ENCODE measurements at regions not wholly inside any gene's neighbourhood (a gene's known extent, or its start where the extent isn't known, plus 50 kb on each side); places are given as distances from the start of the nearest gene placed in this dataset.

DNA sequence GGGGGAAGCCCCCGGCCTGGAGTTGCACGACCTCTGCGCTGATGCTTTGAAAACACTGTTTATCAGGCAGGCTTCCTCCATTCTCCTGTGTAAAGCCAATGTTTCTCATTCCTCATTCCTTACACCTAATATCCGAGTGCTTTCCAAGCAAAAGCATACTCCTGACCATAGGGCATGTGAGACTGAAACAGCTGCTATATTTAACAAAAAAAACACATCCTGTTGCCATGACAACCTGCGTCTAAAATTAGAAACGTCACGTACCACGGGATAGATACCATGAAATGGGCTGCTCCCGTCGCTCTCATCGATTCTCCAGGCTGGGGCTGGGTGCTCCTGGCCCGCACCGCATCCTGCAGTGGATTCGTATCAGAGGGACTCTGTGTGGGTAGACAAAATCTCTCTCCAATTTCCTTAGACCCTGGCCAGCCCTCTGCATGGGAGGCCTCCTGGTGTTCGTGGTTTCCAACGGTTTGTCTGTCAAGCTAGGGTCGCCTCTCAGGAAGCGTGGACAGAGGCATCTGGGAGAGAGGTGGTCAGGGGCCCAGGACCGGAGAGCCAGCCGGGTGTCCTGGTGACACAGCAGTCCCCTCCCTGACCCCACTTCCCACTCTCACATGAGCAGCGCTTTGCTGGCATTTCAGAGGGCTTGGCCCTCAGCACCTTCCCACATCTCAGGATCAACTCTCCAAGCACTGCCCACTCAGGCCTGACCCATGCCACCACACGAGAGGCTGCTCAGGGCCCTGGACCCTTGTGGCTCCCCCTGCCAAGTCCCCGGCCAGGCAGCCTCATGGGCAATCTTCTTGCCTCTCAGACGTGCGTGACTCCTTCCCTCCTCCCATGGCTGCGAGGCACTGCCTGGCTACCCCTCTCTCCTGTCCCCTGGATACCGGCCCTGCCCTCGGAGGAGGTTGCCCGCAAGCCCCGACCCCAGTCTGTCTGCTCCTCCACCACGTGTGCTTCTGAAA, 268.1 kb downstream of the NDUFA10 start:
- DNase-seq = no peak

DNA sequence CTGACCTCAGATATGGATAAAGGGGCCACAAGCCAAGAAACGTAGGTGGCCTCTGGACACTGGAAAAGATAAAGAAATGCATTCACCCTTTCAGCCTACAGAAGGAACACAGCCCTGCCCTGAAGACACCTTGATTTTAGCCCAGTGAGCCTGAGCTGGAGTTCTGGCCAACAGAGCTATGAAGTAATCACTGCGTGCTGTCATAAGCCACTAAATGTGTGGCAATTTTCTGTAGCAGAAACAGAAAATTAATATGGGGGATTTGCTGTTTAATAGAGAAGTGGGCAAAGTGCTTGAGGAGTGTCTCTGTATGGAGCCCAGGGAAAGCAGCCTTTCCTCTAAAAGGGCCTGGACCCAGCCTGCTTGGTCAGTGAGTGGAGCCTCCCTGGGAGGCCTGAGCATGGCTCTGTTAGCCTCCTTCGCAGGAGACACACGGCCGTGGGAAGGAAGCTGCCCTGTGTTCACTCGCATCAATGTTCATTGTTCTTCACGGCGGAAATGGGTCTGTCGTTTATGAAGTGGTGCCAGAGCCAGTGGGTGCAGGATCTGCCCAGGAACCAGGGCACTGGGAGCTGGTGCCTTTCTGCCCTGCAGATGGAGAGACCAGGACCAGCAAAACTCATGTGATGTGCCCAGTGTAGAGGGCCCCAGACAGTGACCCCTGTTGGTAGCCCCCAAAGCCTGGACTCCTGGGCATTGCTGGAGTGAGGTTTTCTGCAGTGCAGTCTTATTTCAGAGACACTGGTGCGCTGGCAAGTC, 268.9 kb downstream of the NDUFA10 start:
- DNase-seq = no peak

DNA sequence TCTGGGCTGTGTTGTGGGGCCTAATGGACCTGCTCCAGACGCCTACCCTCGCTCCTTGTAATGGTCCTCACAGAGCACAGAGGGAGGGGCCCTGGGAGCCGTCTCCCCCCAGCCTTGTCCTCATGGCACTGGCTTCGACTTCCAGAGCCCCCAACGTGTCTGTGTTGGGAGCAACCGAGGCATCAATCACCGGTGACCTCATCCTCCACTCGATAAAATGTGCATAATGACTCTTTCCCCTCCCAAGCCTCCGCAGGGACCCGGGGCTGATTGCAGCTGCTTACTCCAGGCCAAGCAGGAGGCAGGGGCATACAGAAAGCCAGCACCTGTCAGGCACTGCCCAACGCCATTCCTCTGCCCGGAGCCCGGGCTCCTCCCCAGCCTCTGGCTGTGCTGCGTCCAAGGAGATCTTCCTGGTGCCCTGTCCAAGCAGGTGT, 271.7 kb downstream of the NDUFA10 start:
- no peak for DNase-seq

DNA sequence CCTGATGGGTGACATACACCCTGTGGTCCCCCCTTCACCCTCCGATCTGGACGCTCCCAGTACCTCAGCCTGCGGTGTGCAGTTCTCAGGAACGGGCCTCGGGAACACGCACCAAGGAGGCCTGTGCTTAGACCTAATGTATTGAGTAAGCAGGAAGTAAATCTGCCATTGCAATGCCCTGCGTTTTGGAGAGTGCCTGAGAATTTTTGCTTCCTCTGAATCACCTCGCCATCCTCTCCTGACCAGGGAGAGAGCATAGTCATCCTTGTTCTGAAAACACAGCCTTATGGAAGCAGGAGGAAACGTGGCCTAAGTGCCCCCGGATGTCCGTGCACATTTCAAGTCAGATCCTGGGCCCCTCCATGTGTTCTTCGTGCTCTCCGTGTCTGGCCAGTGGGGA, 272.2 kb downstream of the NDUFA10 start:
- no peak for DNase-seq

DNA sequence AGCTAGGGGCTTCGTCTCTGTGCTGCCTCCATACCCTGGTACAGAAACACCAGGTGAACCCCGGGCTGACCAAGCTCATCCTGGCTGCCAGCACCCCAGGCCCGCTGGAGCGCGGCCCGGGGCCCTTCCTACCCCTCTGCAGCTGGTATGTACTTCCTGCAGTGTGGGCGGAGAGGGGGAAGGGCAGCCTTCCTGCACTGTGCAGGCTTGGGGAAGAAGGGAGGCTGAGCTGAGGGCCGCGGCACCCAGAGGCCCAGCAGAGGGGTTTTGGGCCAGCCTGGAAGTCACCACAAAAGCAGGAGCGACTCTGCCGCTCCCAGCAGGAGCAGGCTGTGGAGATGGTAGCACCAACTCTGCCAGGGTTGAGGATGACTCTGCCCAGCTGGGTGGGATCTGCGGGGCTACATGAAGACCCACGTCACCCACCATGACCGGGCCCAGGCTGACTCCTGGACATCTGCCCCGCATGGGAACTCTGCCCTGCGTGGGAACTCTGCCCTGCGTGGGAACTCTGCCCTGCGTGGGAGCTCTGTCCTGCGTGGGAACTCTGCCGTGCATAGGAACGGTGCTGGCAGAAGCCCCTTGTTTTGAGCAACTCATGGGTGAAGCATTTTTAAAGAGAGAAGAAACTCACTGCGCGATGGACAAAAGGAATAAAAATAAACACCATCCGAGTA, 273.3 kb downstream of the NDUFA10 start:
- DNase-seq = no peak

DNA sequence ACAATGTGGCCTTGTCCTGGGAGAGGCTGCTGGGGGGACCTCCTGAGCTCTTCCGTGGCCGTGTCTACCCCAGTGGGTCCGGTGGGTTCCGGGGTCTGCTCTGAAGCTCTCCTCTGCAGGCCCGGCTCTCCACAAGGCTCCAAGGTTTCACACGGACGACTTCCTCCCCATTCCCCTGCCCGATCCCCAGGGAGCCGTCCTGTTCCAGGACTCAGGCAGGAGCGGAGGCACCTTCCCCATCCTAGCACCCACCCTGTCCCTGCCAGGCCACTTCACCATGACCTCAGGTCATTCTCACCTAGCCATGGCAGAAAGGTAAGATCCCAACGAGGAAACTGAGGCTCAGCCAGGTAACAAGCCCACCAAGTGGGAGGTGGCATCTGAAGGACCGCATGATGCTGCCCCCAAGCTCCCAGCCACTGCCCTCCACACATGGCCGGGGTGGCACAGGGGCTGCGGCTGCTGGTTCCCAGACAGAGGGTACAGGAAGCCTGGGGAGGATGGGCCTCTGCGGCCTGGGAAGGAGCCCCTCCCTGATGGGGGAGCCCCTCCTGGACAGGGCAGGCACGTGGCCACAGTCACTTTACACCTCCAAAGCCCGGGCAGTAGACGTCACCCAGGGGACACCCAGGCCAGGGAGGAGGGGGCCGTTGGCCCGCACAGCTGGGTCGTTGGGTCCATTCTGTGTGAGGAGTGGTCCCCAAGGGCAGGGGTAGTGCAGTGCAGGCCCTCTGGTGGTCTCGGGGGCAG, 274.0 kb downstream of the NDUFA10 start:
- no peak for DNase-seq

DNA sequence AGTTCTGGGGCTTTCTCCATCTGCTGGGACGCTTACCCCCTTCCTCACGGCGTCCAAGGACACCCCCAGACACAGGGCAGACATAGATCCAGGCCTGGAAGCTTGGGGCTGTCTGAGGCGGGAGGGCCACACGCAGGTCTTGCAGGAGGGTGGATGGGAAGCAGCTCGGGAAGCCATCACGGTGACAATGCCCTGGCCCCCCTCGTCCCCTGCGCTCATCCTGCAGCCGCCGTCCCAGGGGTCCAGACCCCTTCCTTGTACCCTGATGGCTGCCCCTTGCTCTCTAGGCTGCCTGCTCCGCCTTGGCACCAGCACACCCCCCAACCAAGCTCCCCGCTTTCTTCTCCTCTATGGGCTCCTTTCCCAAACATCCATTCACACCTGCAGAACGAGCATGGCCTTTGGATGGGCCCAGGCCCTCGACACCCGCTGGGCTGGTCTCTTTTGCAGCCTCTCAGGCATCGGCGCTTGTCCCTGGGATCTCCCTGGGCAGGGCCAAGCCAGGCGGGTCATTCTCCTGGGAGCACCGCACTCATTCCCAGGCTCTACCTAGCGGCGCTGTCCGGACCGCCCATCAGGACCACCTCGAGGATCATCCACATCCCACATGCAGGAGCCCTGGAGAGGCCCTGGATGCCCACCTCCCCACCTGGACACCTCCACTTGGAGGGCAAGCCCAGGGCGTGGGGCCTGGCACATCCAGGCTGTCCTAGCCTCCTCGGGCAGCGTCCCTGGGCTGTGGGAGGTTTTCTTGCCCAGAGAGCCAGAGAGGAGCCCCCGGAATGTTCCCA, 274.9 kb downstream of the NDUFA10 start:
- DNase-seq = no peak

DNA sequence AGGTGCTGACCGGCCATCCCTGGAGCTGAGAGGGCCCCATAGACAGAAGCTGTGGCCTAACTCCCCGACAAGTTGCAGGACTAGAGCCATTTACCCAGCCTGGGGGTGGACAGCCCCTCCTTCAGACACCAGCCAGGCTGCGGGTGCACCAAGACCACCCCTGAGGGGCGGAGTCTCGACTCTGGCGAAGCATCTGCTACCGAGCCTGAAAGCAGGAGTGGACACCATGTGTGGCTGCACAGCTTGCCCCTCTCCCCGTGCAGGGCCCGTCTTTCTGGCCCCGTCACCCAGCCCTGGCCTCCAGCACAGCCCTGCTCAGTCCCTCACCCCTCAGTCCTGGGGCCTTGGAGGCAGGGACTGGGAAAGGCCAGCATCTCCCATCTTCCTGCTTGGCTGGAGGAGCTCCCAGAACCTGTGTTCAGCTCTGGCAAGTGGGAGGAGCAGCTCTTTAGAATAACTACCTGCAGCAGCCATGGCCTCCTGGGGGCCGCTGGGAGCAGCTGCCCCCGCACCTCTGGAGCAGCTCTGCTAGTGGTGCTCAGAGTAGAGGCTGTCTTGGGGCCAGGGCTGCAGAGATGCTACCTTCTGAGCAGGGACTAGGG, 275.8 kb downstream of the NDUFA10 start:
- DNase-seq = no peak

DNA sequence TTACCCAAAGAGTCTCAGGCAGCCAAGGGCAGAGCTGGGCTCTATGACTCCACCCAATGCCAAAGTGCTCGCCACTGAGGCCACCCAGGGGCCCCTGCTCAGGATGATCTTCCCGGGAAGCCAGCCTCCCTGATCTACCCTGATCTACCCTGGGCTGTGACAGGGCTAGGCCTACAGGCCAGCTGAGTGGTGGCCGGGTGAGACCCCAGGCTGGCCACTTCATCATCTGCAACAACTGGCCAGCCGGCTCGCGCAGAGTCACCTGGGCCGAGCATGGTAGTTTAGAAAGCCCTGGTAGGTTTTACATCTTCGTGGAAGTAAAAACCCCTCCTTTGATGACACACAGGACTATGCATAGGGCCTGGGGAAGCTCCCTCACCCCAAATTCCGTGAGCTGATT, 276.3 kb downstream of the NDUFA10 start:
- no peak for DNase-seq

DNA sequence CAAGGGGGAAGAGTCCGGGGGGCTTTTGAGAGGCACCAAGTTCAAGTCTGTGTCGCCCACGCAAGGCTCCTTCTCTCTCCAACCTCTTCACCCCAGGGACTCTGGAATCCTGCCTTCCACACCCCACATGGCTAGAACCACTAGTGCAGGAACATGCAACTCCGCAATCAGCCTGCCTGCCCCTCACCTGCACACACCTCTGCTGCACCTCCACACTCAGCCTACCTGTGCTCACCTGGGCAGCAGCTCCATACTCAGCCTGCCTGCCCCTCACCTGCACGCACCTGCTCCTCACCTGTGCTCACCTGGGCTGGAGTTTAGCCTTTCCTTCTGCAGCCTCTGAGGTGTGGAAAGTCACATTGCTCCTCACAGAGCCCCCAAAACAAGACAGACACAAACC, 277.4 kb downstream of the NDUFA10 start:
- DNase-seq = no peak

DNA sequence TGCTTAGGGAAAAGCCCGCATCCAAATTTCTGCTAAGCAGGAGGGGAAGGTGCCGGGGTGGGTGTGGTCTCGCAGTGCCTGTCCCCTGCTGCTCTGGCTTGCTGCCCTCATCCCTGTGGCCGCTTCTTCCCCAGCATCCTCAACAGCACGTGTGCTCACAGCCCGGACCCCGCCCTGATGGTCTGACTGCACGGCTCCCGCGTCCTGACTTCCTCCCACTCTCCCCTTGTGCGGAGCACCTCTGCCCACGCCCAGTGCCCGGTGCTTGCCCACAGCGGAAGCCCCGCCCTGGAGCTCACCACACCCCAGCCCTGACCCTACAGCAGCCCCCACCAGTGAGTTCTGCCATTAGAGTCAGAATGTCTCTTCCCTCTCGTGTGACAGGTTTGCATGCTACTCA, 277.9 kb downstream of the NDUFA10 start:
- no peak for DNase-seq

DNA sequence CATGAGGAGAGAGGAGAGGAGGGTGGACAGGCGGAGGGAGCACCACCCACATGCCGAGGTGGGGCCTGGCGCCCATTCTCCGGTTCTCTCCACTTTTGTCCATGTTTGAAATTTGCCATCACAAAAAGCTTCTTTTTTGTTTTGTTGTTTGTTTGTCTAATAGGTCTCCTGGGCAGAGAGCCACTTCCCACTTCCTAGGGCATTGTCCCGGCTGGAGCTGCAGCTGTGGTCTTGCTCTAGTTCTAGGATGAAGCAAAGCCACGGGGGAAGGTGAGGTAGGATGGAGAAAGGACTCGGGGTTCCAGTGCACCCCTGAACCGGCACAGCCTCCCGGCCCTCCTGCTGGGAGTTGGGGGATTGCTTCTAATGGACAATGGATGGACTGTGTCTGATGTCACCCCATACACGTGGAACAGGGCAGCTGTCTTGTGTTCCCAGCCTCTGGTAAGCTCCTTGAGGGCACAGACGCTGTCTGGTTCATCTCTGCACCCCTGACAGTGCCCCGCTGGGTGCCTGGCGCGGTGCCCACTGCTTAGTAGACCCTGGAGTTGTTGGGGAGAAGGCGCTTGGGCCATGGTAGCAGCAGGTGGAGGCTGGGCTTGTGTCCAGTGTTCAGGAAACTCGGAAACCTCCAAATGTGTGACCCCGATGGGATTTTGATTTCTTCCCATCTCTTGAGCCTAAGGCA, 278.4 kb downstream of the NDUFA10 start:
- no peak for DNase-seq

DNA sequence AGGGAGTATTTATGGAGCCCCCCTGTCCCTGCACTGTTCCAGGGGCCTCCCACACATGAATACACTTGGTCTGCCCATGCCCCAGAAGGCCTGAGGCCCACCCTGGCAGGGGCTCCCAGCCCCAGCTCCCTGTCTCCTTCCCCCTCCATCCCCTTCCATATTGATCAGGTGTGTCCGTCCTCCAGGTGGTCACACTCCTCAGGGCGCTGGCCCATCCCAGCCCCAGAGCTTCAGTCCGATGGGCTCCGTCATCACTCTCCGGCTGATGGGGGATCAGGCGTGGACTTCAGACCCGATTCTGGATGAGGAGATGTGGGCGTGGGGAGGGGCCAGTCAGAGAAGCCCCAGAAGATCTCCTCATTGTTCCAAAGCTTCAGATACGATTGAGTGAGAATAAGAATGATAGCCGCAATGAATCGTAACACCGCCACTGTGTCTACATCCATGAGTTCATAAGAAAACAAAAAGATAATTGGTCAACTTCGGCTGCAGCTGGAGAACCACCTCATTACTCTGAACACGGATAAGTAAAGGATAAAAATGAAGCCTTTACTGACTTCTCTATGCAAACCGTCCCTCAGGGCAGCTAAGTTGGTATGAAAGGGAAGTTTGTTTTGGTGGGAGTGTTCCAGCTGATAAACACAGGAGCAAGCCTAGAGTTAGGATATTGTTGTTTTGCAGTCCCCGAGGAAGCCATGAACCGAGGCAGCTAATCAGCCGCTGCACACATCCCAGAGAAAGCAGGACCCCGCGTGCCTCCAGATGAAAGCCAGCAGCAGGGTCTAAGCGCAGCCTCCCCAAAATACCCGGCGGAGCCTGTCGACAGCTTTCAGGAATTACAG, 279.5 kb downstream of the NDUFA10 start:
- DNase-seq = no peak

DNA sequence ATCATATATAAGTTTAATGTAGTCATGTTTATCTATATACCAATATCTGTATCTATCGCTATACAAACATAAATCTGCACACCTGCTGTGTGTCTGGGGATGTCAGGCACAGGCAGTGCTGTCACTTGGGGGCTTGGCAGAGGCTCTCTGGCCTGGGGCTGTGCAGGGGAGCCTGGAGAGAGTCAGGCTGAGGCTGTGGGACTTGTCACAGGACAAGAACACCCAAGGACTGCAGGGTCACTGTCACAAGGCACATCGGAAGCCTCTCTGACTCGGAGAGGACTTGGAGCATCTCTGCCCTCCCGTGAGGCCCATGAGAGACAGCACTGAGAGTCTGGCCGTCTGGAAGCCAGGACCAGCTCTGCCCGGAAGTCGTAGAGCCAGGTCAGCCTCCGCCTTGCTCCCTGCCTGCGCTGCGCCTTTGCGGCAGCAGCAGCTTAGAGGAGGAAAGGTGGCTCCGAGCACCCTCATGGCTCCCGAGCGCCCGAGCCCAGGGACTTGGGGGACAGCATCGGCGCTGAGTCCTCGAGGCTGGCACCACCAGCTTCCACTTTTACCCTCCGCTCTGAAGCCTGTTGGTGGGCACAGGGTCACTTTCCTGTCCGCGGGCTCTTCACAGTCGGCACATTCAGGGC, 280.3 kb downstream of the NDUFA10 start:
- no peak for DNase-seq

DNA sequence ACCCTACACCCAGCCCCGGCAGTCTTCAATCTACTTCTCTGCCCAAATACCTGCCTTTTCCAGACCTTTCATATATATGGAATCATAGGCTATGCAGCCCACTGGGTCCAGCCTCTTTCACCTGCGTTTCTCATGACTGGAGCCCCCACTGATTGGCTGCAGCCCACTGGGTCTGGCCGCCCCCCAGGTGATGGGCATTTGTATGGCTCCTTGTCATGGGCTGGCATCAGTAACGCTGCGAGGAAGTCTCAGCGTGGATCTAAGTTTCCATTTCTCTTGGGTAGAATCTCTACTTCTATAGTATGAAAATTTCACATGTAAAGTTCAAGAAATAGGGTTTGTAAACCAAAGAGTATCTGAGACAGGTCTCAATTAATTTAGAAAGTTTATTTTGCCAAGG, 281.9 kb downstream of the NDUFA10 start:
- no peak for DNase-seq

DNA sequence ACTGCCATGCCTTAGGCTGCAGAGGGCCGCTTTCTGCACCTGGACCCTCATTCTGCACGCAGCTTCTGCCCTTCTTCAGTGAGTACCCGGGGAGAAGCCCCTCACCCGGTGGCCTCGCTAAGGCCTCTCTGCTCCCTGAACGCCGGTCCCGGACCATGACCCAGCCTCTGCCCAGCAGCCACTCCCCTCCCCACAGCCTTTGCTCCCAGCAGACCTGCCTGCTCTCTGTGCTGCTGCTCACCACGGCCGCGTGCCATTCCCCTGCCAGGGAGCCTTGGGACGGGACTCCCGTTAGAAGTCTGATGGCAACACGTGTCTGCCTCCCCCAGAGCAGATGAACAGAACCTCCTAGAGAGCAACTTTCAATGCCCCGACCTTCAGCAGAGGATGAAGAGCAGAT, 282.8 kb downstream of the NDUFA10 start:
- no peak for DNase-seq

DNA sequence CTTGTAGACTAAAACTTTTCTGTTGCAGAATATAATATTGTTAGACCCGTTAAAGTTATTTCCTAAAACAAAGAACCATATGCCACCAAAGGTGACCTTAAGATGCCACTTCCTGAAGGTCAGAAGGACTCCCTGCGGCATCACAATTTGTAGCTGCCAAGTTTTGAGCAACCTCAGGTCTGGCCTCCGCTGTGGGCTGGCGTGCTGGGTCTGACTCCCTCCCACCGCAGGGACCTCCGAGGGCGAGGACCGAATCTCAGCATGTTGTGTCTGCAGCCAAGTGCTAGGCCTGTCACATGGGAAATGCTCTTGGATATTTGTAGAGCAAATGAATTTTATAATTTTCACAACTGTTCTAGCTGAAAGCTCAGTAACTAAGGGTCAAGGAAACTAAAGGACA, 285.9 kb downstream of the NDUFA10 start:
- no peak for DNase-seq

DNA sequence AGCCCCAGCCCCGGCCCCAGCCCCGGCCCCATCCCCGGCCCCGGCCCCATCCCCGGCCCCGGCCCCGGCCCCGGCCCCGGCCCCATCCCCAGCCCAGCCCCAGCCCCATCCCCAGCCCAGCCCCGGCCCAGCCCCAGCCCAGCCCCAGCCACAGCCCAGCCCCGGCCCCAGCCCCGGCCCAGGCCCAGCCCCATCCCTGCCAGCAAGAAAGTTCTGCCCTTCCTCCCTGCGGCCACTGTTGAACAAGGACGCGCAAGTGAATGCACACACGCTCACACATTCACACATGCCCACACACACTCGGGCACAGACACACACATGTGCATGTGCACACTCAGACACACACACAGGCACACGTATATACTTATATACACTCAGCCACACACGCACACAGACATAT, 287.0 kb downstream of the NDUFA10 start:
- no peak for DNase-seq

DNA sequence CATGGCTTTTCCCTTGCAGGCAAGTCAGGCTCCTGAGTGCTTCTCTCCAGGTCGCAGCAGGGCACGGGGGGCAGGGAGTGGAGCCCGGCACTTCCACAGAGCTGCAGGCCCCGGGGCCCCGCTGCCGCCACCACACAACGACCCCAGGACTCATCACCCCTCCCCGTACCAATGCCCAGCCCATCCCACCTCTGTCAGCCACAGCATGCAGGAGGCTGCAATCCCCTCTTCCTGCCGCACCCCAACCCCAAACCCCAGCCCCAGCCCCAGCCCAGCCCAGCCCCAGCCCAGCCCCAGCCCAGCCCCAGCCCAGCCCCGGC, 288.0 kb downstream of the NDUFA10 start:
- no peak for DNase-seq
